ENCODE measurements at regions not wholly inside any gene's neighbourhood (a gene's known extent, or its start where the extent isn't known, plus 50 kb on each side); places are given as distances from the start of the nearest gene placed in this dataset.

GRCh38 chr6:169897601-169898358 lies 146.4 kb downstream of the ERMARD start:
- DNase-seq: no peak

- DNase-seq: no peak
These were observed 145.5 kb downstream of the ERMARD start for GRCh38 chr6:169896826-169897456.

GRCh38 chr6:169895926-169896761 lies 144.7 kb downstream of the ERMARD start:
- DNase-seq: no peak

GRCh38 chr6:169895000-169895759 lies 143.8 kb downstream of the ERMARD start:
- DNase-seq: no peak

GRCh38 chr6:169894377-169894960 lies 143.0 kb downstream of the ERMARD start:
- DNase-seq: no peak

- DNase-seq: no peak
These were observed 142.2 kb downstream of the ERMARD start for GRCh38 chr6:169893624-169894023.

GRCh38 chr6:169891846-169892245 lies 140.4 kb downstream of the ERMARD start:
- no peak for DNase-seq

GRCh38 chr6:169891421-169891820 lies 140.0 kb downstream of the ERMARD start:
- no peak for DNase-seq

- no peak for DNase-seq
These were observed 139.5 kb downstream of the ERMARD start for GRCh38 chr6:169890901-169891300.

- no peak for DNase-seq
These were observed 138.6 kb downstream of the ERMARD start for GRCh38 chr6:169890049-169890448.

- DNase-seq: no peak
These were observed 136.2 kb downstream of the ERMARD start for GRCh38 chr6:169887529-169888140.

- no peak for DNase-seq
These were observed 135.3 kb downstream of the ERMARD start for GRCh38 chr6:169886631-169887227.

GRCh38 chr6:169885831-169886230 lies 134.4 kb downstream of the ERMARD start:
- no peak for DNase-seq

GRCh38 chr6:169885131-169885530 lies 133.7 kb downstream of the ERMARD start:
- DNase-seq: no peak

- no peak for DNase-seq
These were observed 132.7 kb downstream of the ERMARD start for GRCh38 chr6:169884158-169884557.

GRCh38 chr6:169883316-169883715 lies 131.9 kb downstream of the ERMARD start:
- no peak for DNase-seq

- no peak for DNase-seq
These were observed 130.6 kb downstream of the ERMARD start for GRCh38 chr6:169881976-169882375.

- no peak for DNase-seq
These were observed 130.0 kb downstream of the ERMARD start for GRCh38 chr6:169881398-169881797.

- DNase-seq: no peak
These were observed 129.1 kb downstream of the ERMARD start for GRCh38 chr6:169880516-169880915.

- no peak for DNase-seq
These were observed 117.9 kb downstream of the ERMARD start for GRCh38 chr6:169869301-169869700.

GRCh38 chr6:169868458-169868857 lies 117.0 kb downstream of the ERMARD start:
- DNase-seq: no peak

GRCh38 chr6:169867751-169868191 lies 116.3 kb downstream of the ERMARD start:
- no peak for DNase-seq
